WERI-Rb-1 (cell line): ENCODE measurements at regions not wholly inside any gene's neighbourhood (a gene's known extent, or its start where the extent isn't known, plus 50 kb on each side); places are given as distances from the start of the nearest gene placed in this dataset.

Experiments used
- DNase-seq: peaks from one replicate; pipeline ENCODE4 v3.0.0-alpha.2; 2020
- H3K27ac ChIP-seq: fragments of 250-450 bp; sonication (Bioruptor Pico); 2 replicates; pipeline ENCODE4 v1.5.1; 2020; ENCODE audit warnings: mild to moderate bottlenecking, moderate library complexity
- H3K27me3 ChIP-seq: fragments of 250-450 bp; sonication (Bioruptor Pico); 2 replicates; pipeline ENCODE4 v1.5.1; 2021; ENCODE audit warnings: mild to moderate bottlenecking, low read depth, moderate library complexity; ENCODE audit not compliant: insufficient read depth, severe bottlenecking
- H3K36me3 ChIP-seq: fragments of 250-450 bp; sonication (Bioruptor Pico); 2 replicates; pipeline ENCODE4 v1.5.1; 2020; ENCODE audit warnings: mild to moderate bottlenecking, moderate library complexity
- H3K4me3 ChIP-seq: 2 replicates; pipeline ENCODE4 v1.5.1; 2011; ENCODE audit warnings: low read depth, mild to moderate bottlenecking, control low read depth, low read length
- H3K9me3 ChIP-seq: fragments of 250-450 bp; sonication (Bioruptor Pico); 2 replicates; pipeline ENCODE4 v1.5.1; 2021; ENCODE audit warnings: mild to moderate bottlenecking, moderate library complexity; ENCODE audit not compliant: severe bottlenecking
- TF ChIP-seq, protein P1 (sequence below): IDR thresholded peaks from 2 replicates; pipeline ENCODE4 v1.5.1; 2011; ENCODE audit warnings: low read depth, mild to moderate bottlenecking, control low read depth, inconsistent platforms, low read length

DNA sequence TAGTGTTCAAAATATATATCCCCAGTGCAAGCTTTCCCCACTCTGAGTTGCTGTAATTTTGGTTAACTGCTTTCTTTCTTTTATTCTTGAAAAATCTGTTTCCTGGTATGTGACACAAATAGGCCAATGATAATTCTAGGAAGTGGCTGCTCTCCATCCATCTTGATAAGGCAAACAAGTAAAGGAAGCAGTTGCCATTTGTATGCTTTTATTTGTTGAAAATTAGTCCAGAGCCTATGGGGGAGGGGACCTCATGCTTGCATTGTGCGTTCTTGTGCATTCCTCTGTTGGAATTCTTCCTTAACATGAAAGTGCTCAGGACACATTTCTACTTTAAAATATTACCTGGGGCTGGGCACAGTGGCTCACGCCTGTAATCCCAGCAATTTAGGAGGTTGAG, 111.2 kb upstream of the FSHR start:
- Histone ChIP-seq H3K9me3 (no peaks in the 10 kb centered on the region), H3K27ac (no peak overlapping the region), H3K4me3 (no peak overlapping the region), H3K36me3 (no peaks in the 10 kb centered on the region), H3K27me3 (no peaks in the 10 kb centered on the region)
- no peak for DNase-seq
- TF ChIP-seq, protein P1, sequence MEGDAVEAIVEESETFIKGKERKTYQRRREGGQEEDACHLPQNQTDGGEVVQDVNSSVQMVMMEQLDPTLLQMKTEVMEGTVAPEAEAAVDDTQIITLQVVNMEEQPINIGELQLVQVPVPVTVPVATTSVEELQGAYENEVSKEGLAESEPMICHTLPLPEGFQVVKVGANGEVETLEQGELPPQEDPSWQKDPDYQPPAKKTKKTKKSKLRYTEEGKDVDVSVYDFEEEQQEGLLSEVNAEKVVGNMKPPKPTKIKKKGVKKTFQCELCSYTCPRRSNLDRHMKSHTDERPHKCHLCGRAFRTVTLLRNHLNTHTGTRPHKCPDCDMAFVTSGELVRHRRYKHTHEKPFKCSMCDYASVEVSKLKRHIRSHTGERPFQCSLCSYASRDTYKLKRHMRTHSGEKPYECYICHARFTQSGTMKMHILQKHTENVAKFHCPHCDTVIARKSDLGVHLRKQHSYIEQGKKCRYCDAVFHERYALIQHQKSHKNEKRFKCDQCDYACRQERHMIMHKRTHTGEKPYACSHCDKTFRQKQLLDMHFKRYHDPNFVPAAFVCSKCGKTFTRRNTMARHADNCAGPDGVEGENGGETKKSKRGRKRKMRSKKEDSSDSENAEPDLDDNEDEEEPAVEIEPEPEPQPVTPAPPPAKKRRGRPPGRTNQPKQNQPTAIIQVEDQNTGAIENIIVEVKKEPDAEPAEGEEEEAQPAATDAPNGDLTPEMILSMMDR, result no peak

- Histone ChIP-seq H3K36me3 (no peaks in the 10 kb centered on the region), H3K27me3 (no peaks in the 10 kb centered on the region), H3K4me3 (no peak overlapping the region), H3K9me3 (no peaks in the 10 kb centered on the region), H3K27ac (no peak overlapping the region)
- DNase-seq, result no peak
- TF ChIP-seq, protein P1, result no peak
These were observed 108.7 kb upstream of the FSHR start for GRCh38 chr2:49262801-49263560.

- DNase-seq, result no peak
- Histone ChIP-seq H3K9me3 (no peaks in the 10 kb centered on the region), H3K4me3 (no peak overlapping the region), H3K36me3 (no peaks in the 10 kb centered on the region), H3K27me3 (no peaks in the 10 kb centered on the region), H3K27ac (no peak overlapping the region)
- TF ChIP-seq, protein P1, result no peak
These were observed 107.5 kb upstream of the FSHR start for GRCh38 chr2:49261781-49262180.

- H3K27me3 ChIP-seq, result no peaks in the 10 kb centered on the region
- H3K9me3 ChIP-seq, result no peaks in the 10 kb centered on the region
- H3K4me3 ChIP-seq, result no peak overlapping the region
- DNase-seq, result no peak
- TF ChIP-seq, protein P1, result no peak
- no peaks in the 10 kb centered on the region for H3K36me3 ChIP-seq
- H3K27ac ChIP-seq, result no peak overlapping the region
These were observed 106.7 kb upstream of the FSHR start for GRCh38 chr2:49260979-49261538.

DNA sequence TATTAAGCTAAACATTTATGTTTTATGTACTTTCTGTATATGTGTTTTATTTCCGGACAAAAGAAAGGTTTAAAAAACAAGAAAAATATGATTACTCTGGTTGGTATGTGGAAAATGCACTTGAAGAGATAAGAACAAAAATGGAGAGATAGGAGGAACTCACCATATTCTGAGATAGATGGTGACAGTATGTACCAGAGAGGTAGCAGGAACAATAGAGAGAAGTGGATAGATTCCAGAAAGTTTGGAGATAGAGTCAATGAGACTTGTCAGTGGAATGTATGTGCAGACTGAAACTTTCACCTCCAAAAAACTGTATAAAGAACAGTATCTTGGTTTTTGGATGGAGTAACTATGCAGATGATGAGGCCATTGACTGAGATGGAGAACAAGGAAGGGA, 105.6 kb upstream of the FSHR start:
- Histone ChIP-seq H3K27ac (no peak overlapping the region), H3K4me3 (no peak overlapping the region), H3K27me3 (no peaks in the 10 kb centered on the region), H3K36me3 (no peaks in the 10 kb centered on the region), H3K9me3 (no peaks in the 10 kb centered on the region)
- DNase-seq, result no peak
- TF ChIP-seq, protein P1, result no peak
